Liver (tissue), 3 donors: ENCODE measurements at regions not wholly inside any gene's neighbourhood (a gene's known extent, or its start where the extent isn't known, plus 50 kb on each side); places are given as distances from the start of the nearest gene placed in this dataset.

Experiments used
- CTCF ChIP-seq: fragments of 150-350 bp; IDR thresholded peaks from 2 replicates; pipeline ENCODE4 v1.5.1; 2017; ENCODE audit warnings: improper control_type of control experiment, low read depth, low read length; ENCODE audit not compliant: missing input control
- EGR1 ChIP-seq, 2 donors: IDR thresholded peaks; 2 replicates each; pipeline ENCODE4 v1.6.1; 2016 to 2018; ENCODE audit warnings: antibody characterized with exemption in 2 of 2, low read depth in 2 of 2
- FOXA1 ChIP-seq: IDR thresholded peaks from 2 replicates; pipeline ENCODE4 v1.6.1; 2016; ENCODE audit warnings: antibody characterized with exemption
- GABPA ChIP-seq, 2 donors: IDR thresholded peaks in 1 of 2; conservative IDR thresholded peaks in 1 of 2; 2 replicates each; pipeline ENCODE4 v1.6.1; 2016; ENCODE audit warnings: antibody characterized with exemption in 2 of 2, mild to moderate bottlenecking in 1 of 2, moderate library complexity in 1 of 2
- JUND ChIP-seq, 2 donors: IDR thresholded peaks; 2 replicates each; pipeline ENCODE4 v1.6.1; 2016; ENCODE audit warnings: antibody characterized with exemption in 2 of 2
- RAD21 ChIP-seq, 2 donors: IDR thresholded peaks; 2 replicates each; pipeline ENCODE4 v1.6.1; 2016; ENCODE audit warnings: antibody characterized with exemption in 2 of 2, mild to moderate bottlenecking in 2 of 2
- RXRA ChIP-seq, 2 donors: IDR thresholded peaks; 2 replicates each; pipeline ENCODE4 v1.6.1; 2017 to 2018; ENCODE audit warnings: antibody characterized with exemption in 2 of 2, mild to moderate bottlenecking in 1 of 2
- SP1 ChIP-seq: IDR thresholded peaks from 2 replicates; pipeline ENCODE4 v1.6.1; 2018; ENCODE audit warnings: antibody characterized with exemption, mild to moderate bottlenecking
- TAF1 ChIP-seq: conservative IDR thresholded peaks from 2 replicates; pipeline ENCODE4 v1.6.1; 2016; ENCODE audit warnings: antibody characterized with exemption, mild to moderate bottlenecking
- YY1 ChIP-seq: IDR thresholded peaks from 2 replicates; pipeline ENCODE4 v1.6.1; 2016; ENCODE audit warnings: antibody characterized with exemption, mild to moderate bottlenecking
- TF ChIP-seq, protein P1 (sequence below): IDR thresholded peaks from 2 replicates; pipeline ENCODE4 v1.6.1; 2016; ENCODE audit warnings: antibody characterized with exemption
- TF ChIP-seq, protein P2 (sequence below): IDR thresholded peaks from 2 replicates; pipeline ENCODE4 v1.6.1; 2016; ENCODE audit warnings: antibody characterized with exemption
- TF ChIP-seq, protein P3 (sequence below): IDR thresholded peaks from 2 replicates; pipeline ENCODE4 v1.6.1; 2016; ENCODE audit warnings: antibody characterized with exemption, mild to moderate bottlenecking
- donor health status: healthy.
- donor health status: healthy.

GRCh38 chr5:76025790-76026189 is 57.4 kb upstream of the SV2C start:
- TF ChIP-seq, protein P1, sequence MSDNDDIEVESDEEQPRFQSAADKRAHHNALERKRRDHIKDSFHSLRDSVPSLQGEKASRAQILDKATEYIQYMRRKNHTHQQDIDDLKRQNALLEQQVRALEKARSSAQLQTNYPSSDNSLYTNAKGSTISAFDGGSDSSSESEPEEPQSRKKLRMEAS: no peak
- TF ChIP-seq CTCF (no peak), YY1 (no peak), GABPA (IDR thresholded peaks at IDR 0.05 in 1 of 2, conservative IDR thresholded peaks at IDR 0.05 in 1 of 2) (no peak), RXRA (IDR thresholded peaks at IDR 0.05) (no peak), RAD21 (IDR thresholded peaks at IDR 0.05) (no peak), SP1 (no peak), EGR1 (IDR thresholded peaks at IDR 0.05; ENCODE audit: low read depth in 2 of 2) (no peak), FOXA1 (no peak), TAF1 (no peak), JUND (IDR thresholded peaks at IDR 0.05) (no peak)
- TF ChIP-seq, protein P2, sequence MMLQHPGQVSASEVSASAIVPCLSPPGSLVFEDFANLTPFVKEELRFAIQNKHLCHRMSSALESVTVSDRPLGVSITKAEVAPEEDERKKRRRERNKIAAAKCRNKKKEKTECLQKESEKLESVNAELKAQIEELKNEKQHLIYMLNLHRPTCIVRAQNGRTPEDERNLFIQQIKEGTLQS: no peak
- TF ChIP-seq, protein P3, sequence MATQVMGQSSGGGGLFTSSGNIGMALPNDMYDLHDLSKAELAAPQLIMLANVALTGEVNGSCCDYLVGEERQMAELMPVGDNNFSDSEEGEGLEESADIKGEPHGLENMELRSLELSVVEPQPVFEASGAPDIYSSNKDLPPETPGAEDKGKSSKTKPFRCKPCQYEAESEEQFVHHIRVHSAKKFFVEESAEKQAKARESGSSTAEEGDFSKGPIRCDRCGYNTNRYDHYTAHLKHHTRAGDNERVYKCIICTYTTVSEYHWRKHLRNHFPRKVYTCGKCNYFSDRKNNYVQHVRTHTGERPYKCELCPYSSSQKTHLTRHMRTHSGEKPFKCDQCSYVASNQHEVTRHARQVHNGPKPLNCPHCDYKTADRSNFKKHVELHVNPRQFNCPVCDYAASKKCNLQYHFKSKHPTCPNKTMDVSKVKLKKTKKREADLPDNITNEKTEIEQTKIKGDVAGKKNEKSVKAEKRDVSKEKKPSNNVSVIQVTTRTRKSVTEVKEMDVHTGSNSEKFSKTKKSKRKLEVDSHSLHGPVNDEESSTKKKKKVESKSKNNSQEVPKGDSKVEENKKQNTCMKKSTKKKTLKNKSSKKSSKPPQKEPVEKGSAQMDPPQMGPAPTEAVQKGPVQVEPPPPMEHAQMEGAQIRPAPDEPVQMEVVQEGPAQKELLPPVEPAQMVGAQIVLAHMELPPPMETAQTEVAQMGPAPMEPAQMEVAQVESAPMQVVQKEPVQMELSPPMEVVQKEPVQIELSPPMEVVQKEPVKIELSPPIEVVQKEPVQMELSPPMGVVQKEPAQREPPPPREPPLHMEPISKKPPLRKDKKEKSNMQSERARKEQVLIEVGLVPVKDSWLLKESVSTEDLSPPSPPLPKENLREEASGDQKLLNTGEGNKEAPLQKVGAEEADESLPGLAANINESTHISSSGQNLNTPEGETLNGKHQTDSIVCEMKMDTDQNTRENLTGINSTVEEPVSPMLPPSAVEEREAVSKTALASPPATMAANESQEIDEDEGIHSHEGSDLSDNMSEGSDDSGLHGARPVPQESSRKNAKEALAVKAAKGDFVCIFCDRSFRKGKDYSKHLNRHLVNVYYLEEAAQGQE: no peak
